ENCODE measurements at regions not wholly inside any gene's neighbourhood (a gene's known extent, or its start where the extent isn't known, plus 50 kb on each side); places are given as distances from the start of the nearest gene placed in this dataset.

- TF ChIP-seq, protein P1, sequence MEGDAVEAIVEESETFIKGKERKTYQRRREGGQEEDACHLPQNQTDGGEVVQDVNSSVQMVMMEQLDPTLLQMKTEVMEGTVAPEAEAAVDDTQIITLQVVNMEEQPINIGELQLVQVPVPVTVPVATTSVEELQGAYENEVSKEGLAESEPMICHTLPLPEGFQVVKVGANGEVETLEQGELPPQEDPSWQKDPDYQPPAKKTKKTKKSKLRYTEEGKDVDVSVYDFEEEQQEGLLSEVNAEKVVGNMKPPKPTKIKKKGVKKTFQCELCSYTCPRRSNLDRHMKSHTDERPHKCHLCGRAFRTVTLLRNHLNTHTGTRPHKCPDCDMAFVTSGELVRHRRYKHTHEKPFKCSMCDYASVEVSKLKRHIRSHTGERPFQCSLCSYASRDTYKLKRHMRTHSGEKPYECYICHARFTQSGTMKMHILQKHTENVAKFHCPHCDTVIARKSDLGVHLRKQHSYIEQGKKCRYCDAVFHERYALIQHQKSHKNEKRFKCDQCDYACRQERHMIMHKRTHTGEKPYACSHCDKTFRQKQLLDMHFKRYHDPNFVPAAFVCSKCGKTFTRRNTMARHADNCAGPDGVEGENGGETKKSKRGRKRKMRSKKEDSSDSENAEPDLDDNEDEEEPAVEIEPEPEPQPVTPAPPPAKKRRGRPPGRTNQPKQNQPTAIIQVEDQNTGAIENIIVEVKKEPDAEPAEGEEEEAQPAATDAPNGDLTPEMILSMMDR (IDR thresholded peaks at IDR 0.05; ENCODE audit: low read depth, low read length) = no peak
- TF ChIP-seq EZH2phosphoT487 (IDR thresholded peaks at IDR 0.05; ENCODE audit: low read depth) = no peak
Observed at GRCh38 chr12:111276146-111276545, 92.7 kb downstream of the PHETA1 start.

All from OCI-LY3 (cell line).